IMR-90 (cell line): ENCODE measurements at regions not wholly inside any gene's neighbourhood (a gene's known extent, or its start where the extent isn't known, plus 50 kb on each side); places are given as distances from the start of the nearest gene placed in this dataset.

Experiments used
- ATAC-seq: fragments of 200-7000 bp; cut with Tn5 transposase; 2 replicates; pipeline ENCODE4 v1.9.1; 2020; ENCODE audit warnings: low read depth, mild to moderate bottlenecking, moderate library complexity
- BruUV-seq: library from RNA; stranded (reverse); fragments of 400-500 nt; replicated peaks from 2 replicates; lab custom pipeline; 2021; lab: Mats Ljungman, UMichigan
- CTCF ChIA-PET: fragments of 300-600 bp; formaldehyde crosslinking; extraction: SDS; loops from one replicate; lab custom pipeline; 2021; ENCODE audit warnings: antibody characterized with exemption; lab: Yijun Ruan, JAX
- POLR2A ChIA-PET: fragments of 300-600 bp; sonication (Branson Sonifier 250); formaldehyde crosslinking; loops from one replicate; lab custom pipeline; 2022; ENCODE audit warnings: antibody characterized with exemption; ENCODE audit not compliant: unreplicated experiment; lab: Charles Lee
- DNase-seq: peaks from one replicate; pipeline ENCODE4 v3.0.0; 2013
- H2AFZ ChIP-seq: replicated peaks from 2 replicates; pipeline ENCODE3; 2013; ENCODE audit warnings: low read length, mild to moderate bottlenecking; ENCODE audit not compliant: poor library complexity
- H2AK5ac ChIP-seq: 2 replicates; pipeline ENCODE4 v1.6.1; 2013; ENCODE audit warnings: low read depth, low read length, inconsistent platforms
- H2AK9ac ChIP-seq: replicated peaks from 2 replicates; pipeline ENCODE3; 2013; ENCODE audit warnings: mild to moderate bottlenecking, low read depth, low read length, moderate library complexity; ENCODE audit not compliant: poor library complexity
- H2BK120ac ChIP-seq: 2 replicates; pipeline ENCODE4 v1.6.1; 2013; ENCODE audit warnings: low read depth, low read length, inconsistent platforms
- H2BK15ac ChIP-seq: 3 replicates; pipeline ENCODE4 v1.6.1; 2013; ENCODE audit warnings: low read depth, low read length, inconsistent platforms
- H2BK20ac ChIP-seq: 2 replicates; pipeline ENCODE4 v1.6.1; 2013; ENCODE audit warnings: low read depth, mild to moderate bottlenecking, inconsistent platforms, low read length, moderate library complexity
- H2BK5ac ChIP-seq: 2 replicates; pipeline ENCODE4 v1.6.1; 2013; ENCODE audit warnings: mild to moderate bottlenecking, low read depth, low read length, inconsistent platforms; ENCODE audit not compliant: poor library complexity, severe bottlenecking
- H3K14ac ChIP-seq: replicated peaks from 2 replicates; pipeline ENCODE4 v1.6.1; 2013; ENCODE audit warnings: low read depth, low read length, inconsistent platforms
- H3K18ac ChIP-seq: 2 replicates; pipeline ENCODE4 v1.6.1; 2013; ENCODE audit warnings: low read depth, low read length, control low read depth
- H3K23ac ChIP-seq: 2 replicates; pipeline ENCODE4 v1.6.1; 2013; ENCODE audit warnings: low read depth, low read length, inconsistent platforms
- H3K27ac ChIP-seq: 2 replicates; pipeline ENCODE4 v1.5.1; 2013; ENCODE audit warnings: mild to moderate bottlenecking, control low read depth, low read length; ENCODE audit not compliant: insufficient read depth
- H3K27me3 ChIP-seq: 2 replicates; pipeline ENCODE4 v1.6.1; 2013; ENCODE audit warnings: low read length; ENCODE audit not compliant: control insufficient read depth, insufficient read depth
- H3K36me3 ChIP-seq: 2 replicates; pipeline ENCODE4 v1.6.1; 2013; ENCODE audit warnings: low read length, mixed read lengths; ENCODE audit not compliant: control insufficient read depth, insufficient read depth
- H3K4ac ChIP-seq: 2 replicates; pipeline ENCODE4 v1.6.1; 2013; ENCODE audit warnings: low read depth, low read length, inconsistent platforms
- H3K4me1 ChIP-seq: 2 replicates; pipeline ENCODE4 v1.6.1; 2013; ENCODE audit warnings: low read length, mixed read lengths; ENCODE audit not compliant: control insufficient read depth, insufficient read depth
- H3K4me2 ChIP-seq: 2 replicates; pipeline ENCODE4 v1.6.1; 2013; ENCODE audit warnings: low read depth, mild to moderate bottlenecking, control low read depth, low read length, moderate library complexity
- H3K4me3 ChIP-seq: 2 replicates; pipeline ENCODE4 v1.5.1; 2013; ENCODE audit warnings: low read depth, mild to moderate bottlenecking, control low read depth, low read length, moderate library complexity; ENCODE audit not compliant: insufficient read depth
- H3K56ac ChIP-seq: 2 replicates; pipeline ENCODE4 v1.6.1; 2013; ENCODE audit warnings: low read length, inconsistent platforms; ENCODE audit not compliant: insufficient read depth; ENCODE audit errors: extremely low read depth
- H3K79me1 ChIP-seq, 2 experiments: 2 replicates each; pipeline ENCODE4 v1.6.1; 2013; ENCODE audit warnings: low read length in 2 of 2, inconsistent platforms in 1 of 2, low read depth in 1 of 2
- H3K9ac ChIP-seq: 2 replicates; pipeline ENCODE4 v1.6.1; 2013; ENCODE audit warnings: low read depth, low read length, control low read depth
- H3K9me1 ChIP-seq: 2 replicates; pipeline ENCODE4 v1.6.1; 2013; ENCODE audit warnings: low read length, inconsistent platforms; ENCODE audit not compliant: insufficient read depth
- H3K9me3 ChIP-seq: 2 replicates; pipeline ENCODE4 v1.6.1; 2013; ENCODE audit warnings: low read length; ENCODE audit not compliant: control insufficient read depth, insufficient read depth
- H4K20me1 ChIP-seq: 2 replicates; pipeline ENCODE4 v1.6.1; 2013; ENCODE audit warnings: low read length, inconsistent platforms; ENCODE audit not compliant: insufficient read depth
- H4K5ac ChIP-seq: 2 replicates; pipeline ENCODE4 v1.6.1; 2013; ENCODE audit warnings: mild to moderate bottlenecking, low read depth, low read length, control low read depth
- H4K8ac ChIP-seq, 2 experiments: 2 replicates each; pipeline ENCODE4 v1.6.1; 2013; ENCODE audit warnings: low read depth in 2 of 2, low read length in 2 of 2, control low read depth in 1 of 2, inconsistent platforms in 1 of 2
- H4K91ac ChIP-seq: 2 replicates; pipeline ENCODE4 v1.6.1; 2013; ENCODE audit warnings: low read depth, low read length, inconsistent platforms; ENCODE audit not compliant: insufficient read depth
- MXI1 ChIP-seq: IDR thresholded peaks from 2 replicates; pipeline ENCODE4 v1.6.1; 2012; ENCODE audit warnings: low read depth, mild to moderate bottlenecking, low read length, moderate library complexity, borderline replicate concordance
- WGBS, 2 experiments: methylation state at CpG; one replicate each; pipeline versions ENCODE4 v1.1.5 to v1.1.7; 2013; ENCODE audit warnings: missing lambda C conversion rate in 2 of 2; ENCODE audit not compliant: insufficient read length in 1 of 2; ENCODE audit errors: extremely low coverage in 2 of 2; 5-methylcytosine and 5-hydroxymethylcytosine counted together
- dilution Hi-C: fragments of 300-500 bp; cut with HindIII; formaldehyde crosslinking; loops from one replicate; pipeline ENCODE4 v1.14.3; 2018; ENCODE audit warnings: low sequenced_read_pairs; ENCODE audit not compliant: unreplicated experiment
- in situ Hi-C: fragments of 300-500 bp; cut with MboI; formaldehyde crosslinking; loops from 3 replicates; pipeline ENCODE4 v1.14.3; 2019; ENCODE audit warnings: low sequenced_read_pairs, inconsistent platforms, mixed read lengths
- intact Hi-C: fragments of 100-400 bp; cut with micrococcal nuclease; formaldehyde crosslinking; loops from 2 replicates; pipeline ENCODE4 v1.10.0; 2022

DNA sequence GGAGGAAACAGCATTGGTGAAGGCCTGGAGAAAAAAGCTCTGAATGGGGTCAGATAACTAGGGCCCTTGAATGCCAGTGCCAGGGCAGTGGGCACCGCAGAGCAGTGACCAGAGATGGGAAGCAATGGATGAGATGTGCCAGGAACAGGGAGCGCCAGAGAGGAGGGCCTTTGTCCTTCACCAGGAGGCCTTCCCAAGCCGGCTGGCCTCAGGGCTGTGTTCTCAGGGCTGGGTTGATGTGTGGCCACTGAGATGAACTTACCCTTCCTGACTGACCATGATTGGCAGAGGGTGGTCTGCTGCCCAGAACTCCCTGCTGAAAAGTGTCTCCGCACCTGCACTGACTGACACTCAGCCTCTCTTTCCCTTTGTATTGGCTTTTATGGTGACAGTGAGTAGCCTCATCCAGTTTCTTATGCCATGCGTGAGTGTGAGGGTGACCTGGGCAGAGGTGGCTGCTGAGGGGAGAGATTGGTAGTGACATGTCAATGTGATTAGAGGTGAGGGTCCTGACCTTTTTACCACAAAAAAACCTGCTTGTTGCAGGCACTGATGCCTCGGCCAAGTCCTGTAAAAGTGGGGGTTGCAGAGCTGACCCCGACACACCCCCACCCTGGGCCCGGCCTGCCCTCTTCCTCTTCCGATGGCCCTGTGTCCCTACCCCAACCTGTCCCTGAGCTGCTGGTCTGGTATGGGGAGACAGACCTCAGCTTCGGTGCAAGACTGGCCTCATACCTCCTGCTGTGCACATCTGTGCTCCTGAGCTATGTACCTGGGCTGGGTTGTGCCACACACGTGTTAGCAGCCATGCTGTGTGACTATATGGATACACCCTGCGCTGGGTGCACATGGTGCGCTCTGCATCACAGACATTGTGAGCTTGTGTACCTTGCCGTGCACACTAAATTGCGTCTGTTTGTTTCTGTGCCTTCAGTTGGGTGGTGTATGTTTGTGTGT, 57.1 kb upstream of the PSD2 start:
- H3K4ac ChIP-seq = peak overlapping the region; percentile 8; the same call in 1 of the 2 replicates
- WGBS, 2 experiments = 80% methylated on average over 8 of the region's 15 CpGs; no CpG with 5 or more reads in 1 of the 2 experiments
- H3K79me1 ChIP-seq = no peaks in the 10 kb centered on the region
- intact Hi-C loops (no loop called here), dilution Hi-C loops (no loop called here), in situ Hi-C loops (no loop called here)
- peaks cover 11% of the 10 kb centered on the region for H3K4me1 ChIP-seq
- H4K8ac ChIP-seq = 0 out of 4 replicates have a peak overlapping the region, but pooled peaks of 1 of the 2 experiments have one; percentile 17
- no peak overlapping the region for H2BK120ac ChIP-seq
- H3K4me3 ChIP-seq = no peak overlapping the region
- BruUV-seq = no TSS peak
- ChIA-PET CTCF (no interaction called here), POLR2A (no interaction called here)
- no peak overlapping the region for H3K56ac ChIP-seq
- H2AK5ac ChIP-seq = no peak overlapping the region
- no peak overlapping the region for H3K27ac ChIP-seq
- no peak overlapping the region for H2BK5ac ChIP-seq
- no peaks in the 10 kb centered on the region; the same call in 1 of the 2 replicates for H3K27me3 ChIP-seq
- H3K14ac ChIP-seq = 0 out of 2 replicates have a peak overlapping the region, but pooled peaks have one; percentile 10
- H3K18ac ChIP-seq = peak overlapping the region; percentile 12; the same call in 1 of the 2 replicates
- no peak overlapping the region for H3K23ac ChIP-seq
- peaks cover 3% of the 10 kb centered on the region; the same call in 1 of the 2 replicates for H3K9me1 ChIP-seq
- no peak for TF ChIP-seq MXI1
- H4K5ac ChIP-seq = peak overlapping the region; percentile 9; the same call in 1 of the 2 replicates
- H3K4me2 ChIP-seq = no peak overlapping the region
- H3K9me3 ChIP-seq = no peaks in the 10 kb centered on the region
- H2AFZ ChIP-seq = peak overlapping the region; percentile 9
- peak overlapping the region; percentile 74 for H2AK9ac ChIP-seq
- H2BK15ac ChIP-seq = no peak overlapping the region
- H3K9ac ChIP-seq = no peak overlapping the region
- H4K20me1 ChIP-seq = no peaks in the 10 kb centered on the region
- ATAC-seq (no peak), DNase-seq (no peak)
- H2BK20ac ChIP-seq = no peak overlapping the region; the same call in 1 of the 2 replicates
- no peaks in the 10 kb centered on the region for H3K36me3 ChIP-seq
- H4K91ac ChIP-seq = no peak overlapping the region
